ENCODE measurements at regions not wholly inside any gene's neighbourhood (a gene's known extent, or its start where the extent isn't known, plus 50 kb on each side); places are given as distances from the start of the nearest gene placed in this dataset.

DNA sequence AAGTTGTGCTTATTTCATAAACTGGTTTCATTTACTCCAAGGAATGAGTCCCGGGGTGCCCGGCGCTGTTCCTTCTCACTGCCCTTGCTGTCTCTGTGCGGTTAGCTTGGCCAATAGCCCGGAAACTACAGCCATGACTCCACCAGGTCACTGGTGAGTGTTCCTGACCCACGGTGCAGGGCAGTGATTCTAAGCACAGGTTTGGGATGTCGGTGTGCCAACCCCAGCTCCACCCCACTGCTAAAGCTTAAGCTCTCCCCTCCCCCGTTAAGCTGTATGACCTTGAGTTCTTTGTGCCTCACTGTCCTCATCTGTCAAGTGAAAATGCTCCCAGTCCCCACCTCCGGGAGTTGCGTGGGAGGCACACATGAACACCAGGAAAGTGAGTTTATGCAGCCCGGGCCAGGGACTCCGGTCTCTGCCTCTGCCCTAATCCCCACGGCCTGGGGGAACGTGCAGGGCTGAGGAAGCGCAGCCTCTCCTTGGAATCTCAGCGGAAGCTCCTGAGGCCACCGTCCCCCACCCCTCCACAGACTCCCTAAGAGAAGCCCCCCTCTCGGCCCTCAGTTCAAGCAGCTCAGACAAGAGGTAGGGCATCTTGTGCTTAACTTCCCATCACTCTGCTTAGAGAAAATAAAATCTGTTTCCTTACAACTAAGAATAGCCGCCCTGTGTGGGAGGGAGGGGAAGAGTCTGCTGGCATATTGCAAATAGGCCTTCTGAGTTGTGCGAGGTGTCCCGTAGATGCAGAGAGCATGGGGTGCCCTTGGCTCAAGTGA lies 92.0 kb upstream of the RAI14 start:
- peaks cover 0 to 21% (median 10%) of the 10 kb centered on the region in 9 donors for H3K4me1 ChIP-seq
- DNase-seq (peak in 1 of 2 donors; percentile 20), ATAC-seq (peak; percentile 17 to 80 (median 52))
- no peaks in the 10 kb centered on the region for H3K27me3 ChIP-seq
- no peaks in the 10 kb centered on the region for H3K9me3 ChIP-seq
- peak overlapping the region in 4 of 10 donors; percentile 7 to 16 (median 12) for H3K4me3 ChIP-seq
- WGBS, 2 donors: 45 to 57% methylated on average over 21 of the region's 21 CpGs
- intact Hi-C loops (cut with DNase I): no loop called here
- H3K27ac ChIP-seq: peak overlapping the region in 7 of 10 donors; percentile 58 to 81 (median 62)
- TF ChIP-seq, protein P1, sequence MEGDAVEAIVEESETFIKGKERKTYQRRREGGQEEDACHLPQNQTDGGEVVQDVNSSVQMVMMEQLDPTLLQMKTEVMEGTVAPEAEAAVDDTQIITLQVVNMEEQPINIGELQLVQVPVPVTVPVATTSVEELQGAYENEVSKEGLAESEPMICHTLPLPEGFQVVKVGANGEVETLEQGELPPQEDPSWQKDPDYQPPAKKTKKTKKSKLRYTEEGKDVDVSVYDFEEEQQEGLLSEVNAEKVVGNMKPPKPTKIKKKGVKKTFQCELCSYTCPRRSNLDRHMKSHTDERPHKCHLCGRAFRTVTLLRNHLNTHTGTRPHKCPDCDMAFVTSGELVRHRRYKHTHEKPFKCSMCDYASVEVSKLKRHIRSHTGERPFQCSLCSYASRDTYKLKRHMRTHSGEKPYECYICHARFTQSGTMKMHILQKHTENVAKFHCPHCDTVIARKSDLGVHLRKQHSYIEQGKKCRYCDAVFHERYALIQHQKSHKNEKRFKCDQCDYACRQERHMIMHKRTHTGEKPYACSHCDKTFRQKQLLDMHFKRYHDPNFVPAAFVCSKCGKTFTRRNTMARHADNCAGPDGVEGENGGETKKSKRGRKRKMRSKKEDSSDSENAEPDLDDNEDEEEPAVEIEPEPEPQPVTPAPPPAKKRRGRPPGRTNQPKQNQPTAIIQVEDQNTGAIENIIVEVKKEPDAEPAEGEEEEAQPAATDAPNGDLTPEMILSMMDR (IDR thresholded peaks at IDR 0.05): no peak
- no peaks in the 10 kb centered on the region for H3K36me3 ChIP-seq

DNA sequence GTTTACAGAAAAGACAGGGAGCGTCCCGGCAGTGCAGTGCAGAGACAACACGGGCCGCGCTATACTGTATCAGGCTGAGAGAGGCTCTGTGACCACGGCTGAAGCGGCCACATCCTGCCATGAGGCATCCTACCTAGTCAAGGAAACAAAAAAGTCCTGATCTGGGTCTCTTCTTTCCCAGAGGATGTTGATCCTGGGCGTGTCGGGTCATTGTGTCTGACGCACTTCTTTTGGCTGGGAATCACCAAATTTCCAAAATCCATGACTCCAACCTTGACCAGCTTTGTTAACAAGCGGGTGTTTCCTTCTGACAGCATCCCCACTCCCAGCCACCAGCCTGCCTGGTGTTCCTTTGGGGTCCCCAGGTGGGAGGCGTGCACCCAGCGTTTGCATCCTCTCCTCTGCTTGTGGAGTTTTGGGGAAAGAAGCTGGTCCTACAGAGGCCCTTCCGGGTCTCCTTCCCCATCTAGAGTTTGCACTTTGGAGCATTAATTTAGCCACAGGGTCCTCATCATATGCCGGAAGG lies 91.4 kb upstream of the RAI14 start:
- H3K9me3 ChIP-seq: no peaks in the 10 kb centered on the region
- H3K27ac ChIP-seq: peak overlapping the region in 7 of 10 donors; percentile 58 to 81 (median 62)
- peak overlapping the region in 2 of 10 donors; percentile 14 to 16 for H3K4me3 ChIP-seq
- H3K4me1 ChIP-seq: peaks cover 0 to 21% (median 10%) of the 10 kb centered on the region in 9 donors
- TF ChIP-seq, protein P1 (IDR thresholded peaks at IDR 0.05): no peak
- 51 to 67% methylated on average over 15 of the region's 15 CpGs for WGBS, 2 donors
- ATAC-seq (peak in 7 of 8 donors; percentile 57 to 94 (median 82)), DNase-seq (peak in 1 of 2 donors; percentile 30)
- H3K36me3 ChIP-seq: no peaks in the 10 kb centered on the region
- no peaks in the 10 kb centered on the region for H3K27me3 ChIP-seq
- intact Hi-C loops (cut with DNase I): no loop called here

DNA sequence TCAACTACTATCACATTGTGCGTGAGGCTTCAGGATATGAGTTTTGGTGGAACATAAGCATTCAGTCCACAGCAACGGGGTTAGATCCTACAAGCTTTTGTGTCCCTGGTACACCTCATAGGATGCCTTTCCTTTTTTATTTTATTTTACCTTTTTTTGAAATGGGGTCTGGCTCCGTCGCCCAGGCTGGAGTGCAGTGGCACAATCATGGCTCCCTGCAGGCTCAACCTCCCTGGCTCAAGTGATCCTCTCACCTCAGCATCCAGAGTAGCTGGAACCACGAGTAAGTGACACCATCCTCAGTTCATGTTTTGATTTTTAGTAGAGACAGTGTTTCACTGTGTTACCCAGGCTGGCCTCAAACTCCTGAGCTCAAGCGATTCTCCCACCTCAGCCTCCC lies 86.0 kb upstream of the RAI14 start:
- H3K36me3 ChIP-seq: no peaks in the 10 kb centered on the region
- ATAC-seq (no peak), DNase-seq (no peak)
- TF ChIP-seq, protein P1 (IDR thresholded peaks at IDR 0.05): no peak
- H3K4me1 ChIP-seq: peaks cover 0 to 18% (median 0%) of the 10 kb centered on the region in 9 donors
- no peaks in the 10 kb centered on the region for H3K9me3 ChIP-seq
- 92 to 95% methylated on average over 6 of the region's 6 CpGs for WGBS, 2 donors
- no peaks in the 10 kb centered on the region for H3K27me3 ChIP-seq
- peak overlapping the region in 1 of 10 donors; percentile 80 for H3K27ac ChIP-seq
- intact Hi-C loops (cut with DNase I): no loop called here
- no peak overlapping the region for H3K4me3 ChIP-seq

DNA sequence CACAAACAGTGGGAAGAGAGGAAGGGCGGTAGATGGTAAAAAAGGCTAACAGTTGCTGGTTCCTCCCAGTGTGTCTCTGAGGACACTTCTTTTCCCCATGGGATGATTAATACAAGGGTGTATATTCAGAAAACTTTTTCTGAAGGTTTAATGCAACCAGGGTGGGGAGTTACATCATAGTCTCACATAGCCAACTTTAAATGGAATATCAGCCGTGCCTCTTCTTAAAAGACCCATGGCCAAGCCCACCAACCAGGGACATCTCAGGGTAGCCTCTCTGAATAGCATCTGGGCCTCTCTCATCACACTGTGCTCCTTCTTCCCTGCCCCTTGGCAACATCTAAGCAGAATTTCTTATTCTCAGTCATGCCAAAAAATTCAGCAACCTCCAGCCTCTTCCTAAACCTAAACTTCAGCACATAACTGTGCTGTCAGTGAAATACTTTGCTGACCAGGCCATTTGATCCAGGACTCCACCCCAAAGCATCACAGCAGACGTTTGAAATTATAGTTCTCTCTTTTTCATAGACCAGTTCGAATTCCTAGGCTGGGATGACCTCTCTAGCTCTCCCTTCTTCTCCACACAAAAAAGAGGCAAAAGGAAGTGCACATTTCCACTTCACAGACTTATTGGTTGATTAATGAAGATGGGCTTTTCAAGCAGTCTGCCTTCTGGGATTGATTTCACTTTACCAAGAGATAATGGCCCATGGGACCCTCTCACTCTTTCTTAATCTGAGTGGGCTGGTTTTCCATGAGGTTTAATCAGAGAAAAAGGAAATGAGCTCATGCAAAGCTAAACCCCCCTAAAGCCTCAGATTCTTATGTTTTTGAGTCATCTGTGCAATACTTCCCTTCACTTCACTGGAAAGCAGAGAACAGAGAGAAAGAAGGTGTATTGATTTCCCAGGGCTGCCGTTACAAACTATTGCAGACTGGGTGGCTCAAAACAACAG lies 85.1 kb upstream of the RAI14 start:
- Histone ChIP-seq H3K27me3 (no peaks in the 10 kb centered on the region), H3K4me3 (no peak overlapping the region), H3K27ac (peak overlapping the region in 3 of 10 donors; percentile 26 to 80 (median 31)), H3K9me3 (no peaks in the 10 kb centered on the region), H3K4me1 (peaks cover 0 to 17% (median 0%) of the 10 kb centered on the region in 9 donors), H3K36me3 (no peaks in the 10 kb centered on the region)
- DNase-seq (no peak), ATAC-seq (peak in 4 of 8 donors; percentile 24 to 65 (median 40))
- WGBS, 2 donors: 59 to 69% methylated on average over 5 of the region's 5 CpGs
- TF ChIP-seq, protein P1 (IDR thresholded peaks at IDR 0.05): no peak
- intact Hi-C loops (cut with DNase I): no loop called here

Measured in heart right ventricle (tissue), 16 donors.